ENCODE measurements at regions not wholly inside any gene's neighbourhood (a gene's known extent, or its start where the extent isn't known, plus 50 kb on each side); places are given as distances from the start of the nearest gene placed in this dataset.

DNA sequence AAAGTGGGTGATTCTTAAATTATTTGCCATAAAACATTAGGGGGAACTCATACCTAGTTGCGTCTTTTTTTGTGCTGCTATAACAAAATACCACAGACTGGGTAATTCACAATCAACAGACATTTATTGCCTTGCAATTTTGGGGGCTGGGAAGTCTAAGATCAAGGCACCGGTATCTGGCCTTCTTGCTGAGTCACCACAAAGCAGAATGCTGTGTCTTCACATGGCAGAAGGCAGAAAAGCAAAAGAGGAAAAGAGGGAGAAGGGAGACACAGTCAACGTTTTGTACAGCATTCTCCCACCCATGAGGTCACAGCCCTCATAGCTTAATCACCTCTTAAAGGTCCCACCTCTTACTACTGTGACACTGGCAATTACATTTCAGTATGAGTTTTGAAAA is 291.0 kb downstream of the CHRM3 start:
- no peak for DNase-seq (ENCODE audit: low read depth in 2 of 2)

GRCh38 chr1:239678181-239678580 is 291.8 kb downstream of the CHRM3 start:
- no peak for DNase-seq (ENCODE audit: low read depth in 2 of 2)

- DNase-seq (ENCODE audit: low read depth in 2 of 2) = no peak
Observed at GRCh38 chr1:239682046-239682445, 295.7 kb downstream of the CHRM3 start.

GRCh38 chr1:239682960-239683359 is 296.6 kb downstream of the CHRM3 start:
- DNase-seq (ENCODE audit: low read depth in 2 of 2) = no peak

DNA sequence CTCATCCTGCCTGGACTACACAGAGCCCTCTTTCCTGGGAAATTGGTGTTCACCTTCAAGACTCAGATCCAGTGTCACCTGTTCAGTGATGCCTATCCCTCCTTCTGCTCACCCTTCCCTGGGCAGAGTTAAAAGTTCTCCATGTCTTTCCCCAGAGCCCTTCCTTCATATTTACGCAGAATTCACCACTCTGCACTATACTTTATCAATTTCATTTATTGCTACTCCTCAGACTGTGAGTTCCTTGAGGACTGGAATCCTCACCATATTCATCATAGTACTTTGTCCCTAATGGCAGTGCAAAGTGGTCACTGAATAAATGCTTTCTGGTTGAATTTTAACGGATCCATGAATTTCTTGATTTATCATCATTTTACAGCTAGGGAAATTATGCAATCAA is 300.0 kb downstream of the CHRM3 start:
- no peak for DNase-seq (ENCODE audit: low read depth in 2 of 2)

DNA sequence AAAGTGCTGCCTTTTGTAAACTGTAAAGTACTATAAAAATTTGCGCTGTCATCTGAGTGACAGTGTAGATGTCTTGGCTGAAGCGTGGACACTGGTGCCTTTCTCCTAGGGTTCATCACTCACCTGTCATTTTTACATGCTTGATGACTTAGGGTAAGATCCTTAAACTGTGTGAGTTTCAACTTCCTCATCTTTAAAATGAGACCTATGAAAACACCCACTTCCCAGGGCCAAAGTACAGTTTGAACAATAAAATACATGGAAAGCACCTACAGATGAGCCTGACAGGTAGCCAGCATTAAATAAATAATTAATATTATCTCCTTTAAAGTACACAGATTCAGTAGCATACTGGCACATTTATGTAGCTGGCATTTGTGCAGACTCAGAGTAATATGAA is 309.9 kb downstream of the CHRM3 start:
- DNase-seq (ENCODE audit: low read depth in 2 of 2) = no peak

DNA sequence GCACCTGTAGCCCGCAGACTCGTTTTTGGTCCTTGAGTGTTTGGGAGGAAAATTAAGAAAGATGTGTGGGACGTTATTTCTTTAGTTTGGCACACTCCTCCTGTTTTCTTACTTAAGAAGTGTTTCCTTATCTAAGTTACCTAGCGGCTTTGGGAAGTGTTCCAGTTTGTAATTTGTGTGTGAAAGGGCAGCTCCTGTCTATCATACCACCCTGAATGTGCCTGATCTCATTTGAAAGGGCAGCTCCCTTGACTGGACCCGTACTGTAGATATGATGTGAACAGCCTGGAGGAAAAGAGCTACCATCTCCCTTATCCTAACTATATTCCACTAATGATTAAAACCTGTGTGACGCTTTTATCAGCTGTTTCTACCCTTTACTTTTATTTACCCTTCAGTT is 314.3 kb downstream of the CHRM3 start:
- DNase-seq (ENCODE audit: low read depth in 2 of 2) = no peak

DNA sequence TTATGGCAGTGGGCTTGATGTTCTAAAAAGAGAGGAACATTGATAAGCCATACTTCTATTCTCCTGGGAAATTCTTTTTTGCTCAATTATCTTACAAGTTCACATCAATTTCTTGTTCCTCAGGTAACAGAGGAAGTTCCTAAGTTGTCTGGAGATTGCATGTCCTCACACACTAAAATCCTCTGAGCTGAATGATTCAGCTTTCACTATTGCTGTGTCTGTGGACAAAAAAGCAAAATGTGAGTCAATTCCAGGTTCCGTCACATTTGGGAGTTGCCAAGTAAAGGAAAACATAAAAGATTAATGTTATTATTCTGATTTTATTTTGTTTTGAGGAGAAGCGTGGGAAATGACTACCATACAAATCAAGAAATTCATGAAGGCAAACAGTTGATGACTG is 316.7 kb downstream of the CHRM3 start:
- no peak for DNase-seq (ENCODE audit: low read depth in 2 of 2)

DNA sequence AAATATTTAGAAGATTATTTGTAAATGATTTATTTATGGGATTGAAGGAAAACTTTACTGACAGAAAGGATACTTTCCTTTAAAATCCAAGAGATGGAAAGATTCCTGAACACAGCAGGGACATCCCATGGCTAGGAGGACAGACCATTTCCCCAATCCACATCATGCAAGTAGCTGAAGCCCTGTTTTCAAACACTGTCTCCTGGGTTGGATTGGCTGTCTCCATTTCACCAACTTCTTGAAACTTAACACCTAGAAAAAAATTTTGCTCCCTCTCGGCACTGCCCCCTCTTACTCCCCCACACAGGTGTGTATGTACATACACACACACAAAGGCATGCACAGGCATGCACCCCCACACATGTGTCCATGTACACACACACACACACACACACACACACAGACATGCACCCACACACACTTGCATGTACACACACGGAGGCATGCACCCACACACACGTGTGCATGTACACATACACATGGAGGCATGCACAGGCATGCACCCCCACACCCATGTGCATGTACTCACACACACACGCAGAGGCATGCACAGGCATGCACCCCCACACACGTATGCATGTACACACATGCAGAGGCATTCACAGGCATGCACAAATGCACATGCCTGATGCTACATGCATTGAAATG is 320.0 kb downstream of the CHRM3 start:
- no peak for DNase-seq (ENCODE audit: low read depth in 2 of 2)

- no peak for DNase-seq (ENCODE audit: low read depth in 2 of 2)
Observed at GRCh38 chr1:239707615-239708014, 321.2 kb downstream of the CHRM3 start.

DNA sequence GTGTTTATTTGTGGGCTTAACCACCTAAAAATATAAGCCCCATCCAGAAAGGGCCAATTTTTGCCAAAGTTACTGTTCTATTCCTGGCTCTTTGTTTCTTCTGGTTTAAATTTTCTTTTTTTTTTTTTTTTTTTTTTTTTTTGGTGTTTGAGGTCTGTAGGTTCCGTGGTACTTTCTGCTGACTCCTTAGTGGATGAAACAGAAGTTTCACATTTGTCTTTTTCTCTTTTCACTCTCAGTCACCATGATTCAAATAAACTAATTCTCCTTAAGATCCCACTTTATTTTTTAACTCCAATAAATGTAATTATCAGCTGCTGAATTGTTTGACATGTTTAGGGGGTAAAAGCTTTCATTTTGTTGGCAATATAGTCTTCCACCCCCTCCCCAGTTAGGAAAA is 322.3 kb downstream of the CHRM3 start:
- DNase-seq (ENCODE audit: low read depth in 2 of 2) = no peak

- DNase-seq (ENCODE audit: low read depth in 2 of 2) = no peak
Observed at GRCh38 chr1:239711768-239712167, 325.4 kb downstream of the CHRM3 start.

- DNase-seq (ENCODE audit: low read depth in 2 of 2) = no peak
Observed at GRCh38 chr1:239717097-239717917, 330.9 kb downstream of the CHRM3 start.

- DNase-seq (ENCODE audit: low read depth in 2 of 2) = no peak
Observed at GRCh38 chr1:239717918-239718184, 331.5 kb downstream of the CHRM3 start.

- no peak for DNase-seq (ENCODE audit: low read depth in 2 of 2)
Observed at GRCh38 chr1:239718571-239718970, 332.2 kb downstream of the CHRM3 start.

- no peak for DNase-seq (ENCODE audit: low read depth in 2 of 2)
Observed at GRCh38 chr1:239718997-239719628, 332.7 kb downstream of the CHRM3 start.

- no peak for DNase-seq (ENCODE audit: low read depth in 2 of 2)
Observed at GRCh38 chr1:239719642-239720258, 333.4 kb downstream of the CHRM3 start.

GRCh38 chr1:239722035-239722434 is 335.7 kb downstream of the CHRM3 start:
- no peak for DNase-seq (ENCODE audit: low read depth in 2 of 2)

GRCh38 chr1:239723776-239724367 is 337.5 kb downstream of the CHRM3 start:
- DNase-seq (ENCODE audit: low read depth in 2 of 2) = no peak

- DNase-seq (ENCODE audit: low read depth in 2 of 2) = no peak
Observed at GRCh38 chr1:239725371-239725770, 339.0 kb downstream of the CHRM3 start.

DNA sequence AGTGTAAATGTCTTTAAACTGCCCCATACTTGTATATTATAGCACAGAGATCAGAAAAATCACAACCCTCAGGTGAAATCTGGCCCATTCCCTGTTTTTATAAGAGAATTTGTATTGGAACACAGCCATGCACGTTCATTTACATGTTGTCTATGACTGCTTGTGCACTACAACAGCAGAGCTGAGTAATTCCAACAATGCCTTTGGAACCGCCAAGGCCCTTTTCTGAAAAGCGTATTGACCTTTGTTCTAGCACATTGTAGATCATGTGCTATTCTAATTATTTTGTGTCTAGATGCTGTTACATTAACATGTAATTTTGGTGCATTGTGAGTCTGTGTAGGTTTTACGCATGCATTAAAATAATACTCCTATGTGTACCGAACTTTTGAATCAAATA is 339.6 kb downstream of the CHRM3 start:
- no peak for DNase-seq (ENCODE audit: low read depth in 2 of 2)

DNA sequence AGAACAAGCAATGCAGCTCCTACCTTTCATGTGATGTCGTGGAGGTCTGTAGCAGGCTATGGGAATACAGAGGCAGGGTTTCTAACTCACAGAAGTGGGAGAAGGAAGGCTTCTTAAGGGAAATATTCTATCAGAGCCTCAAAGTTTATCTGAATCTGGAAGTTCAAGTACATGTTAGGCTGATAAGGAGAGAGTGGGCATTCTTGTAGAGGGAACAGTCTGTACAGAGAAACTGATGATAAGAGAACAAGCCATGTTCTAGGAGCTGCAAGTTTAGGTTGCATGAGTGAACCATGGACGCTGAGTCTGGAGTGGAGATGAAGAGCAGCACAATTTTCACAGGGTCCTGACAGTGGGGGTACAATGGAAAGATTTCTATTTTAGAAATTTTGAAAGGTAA is 344.0 kb downstream of the CHRM3 start:
- no peak for DNase-seq (ENCODE audit: low read depth in 2 of 2)

Measured in fibroblast of skin of left biceps (primary cell).